HG03342 (cell line): ENCODE measurements at regions not wholly inside any gene's neighbourhood (a gene's known extent, or its start where the extent isn't known, plus 50 kb on each side); places are given as distances from the start of the nearest gene placed in this dataset.
A peak's percentile ranks its signal among the peaks of the same experiment; 100 is the strongest.
"Not testable (repeated sequence)": the region's sequence is repeated elsewhere in the genome, so short reads cannot be mapped to it uniquely, and the experiment has no call there.

Experiments
- ATAC-seq: cut with Tn5 transposase; IDR thresholded peaks from one replicate; pipeline ENCODE4 v1.9.1; 2021; ENCODE audit warnings: mild to moderate bottlenecking, moderate library complexity; ENCODE audit not compliant: unreplicated experiment

DNA sequence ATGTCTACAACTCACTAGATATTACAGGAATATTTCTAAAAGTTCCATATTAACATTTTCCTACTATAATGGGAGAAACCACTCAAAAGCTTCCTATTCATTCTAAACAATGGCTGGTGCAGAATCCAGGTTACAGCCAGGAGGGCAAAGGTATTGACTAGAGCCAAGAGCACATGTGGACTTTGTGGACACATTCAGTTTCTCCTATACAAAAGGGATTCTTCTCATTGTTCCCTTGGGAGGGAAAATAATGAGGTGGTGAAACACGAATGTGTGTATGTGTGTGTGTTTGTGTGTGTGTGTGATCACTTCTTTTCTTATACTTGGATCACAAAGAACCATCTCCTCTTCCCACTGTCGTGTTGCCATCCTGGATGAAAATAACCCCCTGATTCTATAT is 1000.0 kb downstream of the ADGRL2 start:
- ATAC-seq = no peak

DNA sequence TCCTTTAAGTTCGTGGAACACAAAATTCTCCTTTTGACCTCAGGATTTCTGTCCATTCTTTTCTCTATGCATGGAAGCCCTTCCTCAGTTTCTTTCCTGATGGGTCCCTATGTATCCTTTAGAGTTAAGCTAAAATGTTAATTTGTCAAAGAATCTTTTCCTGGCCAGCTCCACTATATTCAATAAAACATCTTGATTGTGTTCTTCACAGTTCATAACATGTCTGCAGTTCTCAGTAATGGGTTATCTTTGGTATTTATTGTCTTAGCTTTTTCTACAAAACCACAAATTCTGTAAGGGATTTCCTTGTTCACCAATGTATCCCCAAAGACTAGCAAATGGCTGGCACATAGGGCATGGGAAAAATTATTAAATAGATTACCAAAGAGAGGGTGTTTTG is 998.5 kb downstream of the ADGRL2 start:
- ATAC-seq = no peak

DNA sequence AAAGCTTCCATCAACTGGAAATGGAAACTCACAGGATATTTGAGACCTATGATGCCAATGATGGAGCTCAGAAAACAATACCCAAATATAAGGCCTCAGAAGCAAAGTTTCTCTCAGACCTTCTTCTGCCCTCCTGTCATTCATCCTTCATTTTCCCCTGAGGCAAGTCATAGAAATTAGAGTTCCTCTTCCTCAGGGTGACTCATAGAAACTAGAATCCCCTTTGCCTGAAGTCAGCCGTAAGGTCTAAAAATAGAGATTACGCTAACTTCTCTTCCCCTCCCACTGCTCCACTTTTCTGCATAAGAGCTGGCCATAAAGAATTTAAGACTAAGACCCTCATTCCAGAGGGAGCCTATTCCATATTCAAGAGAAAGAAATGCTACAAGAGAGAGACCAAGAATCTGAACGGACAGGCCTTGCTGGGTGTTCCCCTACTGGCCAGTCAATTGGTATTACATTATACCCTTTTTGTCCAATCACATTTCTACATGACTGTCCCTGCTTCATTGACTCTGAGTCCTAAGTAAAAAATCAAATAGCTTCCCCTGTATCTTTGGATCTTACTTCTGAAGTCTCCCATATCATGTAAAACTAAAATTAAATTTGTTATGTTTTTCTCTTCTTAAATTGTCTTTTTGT is 994.9 kb downstream of the ADGRL2 start:
- peak; percentile 66 for ATAC-seq

DNA sequence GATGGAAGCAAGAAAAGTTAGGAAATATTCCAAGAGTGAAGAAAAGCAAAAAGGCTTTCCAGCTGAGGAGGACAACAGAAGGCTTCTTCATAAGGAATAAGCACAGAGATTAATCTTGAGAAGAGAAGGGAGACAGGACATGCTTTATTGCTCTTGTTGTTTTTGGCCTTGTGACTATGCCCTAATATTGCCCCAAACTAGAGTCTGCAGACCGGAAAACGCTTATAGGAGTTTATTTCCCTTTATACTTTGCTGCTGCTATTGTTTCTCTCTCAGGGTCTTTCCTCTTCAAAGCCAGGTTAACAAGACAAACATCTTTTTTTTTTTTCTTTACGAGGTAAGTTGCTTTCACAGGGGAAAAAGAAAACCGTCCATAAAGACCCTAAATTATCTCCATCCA is 991.4 kb downstream of the ADGRL2 start:
- no peak for ATAC-seq

DNA sequence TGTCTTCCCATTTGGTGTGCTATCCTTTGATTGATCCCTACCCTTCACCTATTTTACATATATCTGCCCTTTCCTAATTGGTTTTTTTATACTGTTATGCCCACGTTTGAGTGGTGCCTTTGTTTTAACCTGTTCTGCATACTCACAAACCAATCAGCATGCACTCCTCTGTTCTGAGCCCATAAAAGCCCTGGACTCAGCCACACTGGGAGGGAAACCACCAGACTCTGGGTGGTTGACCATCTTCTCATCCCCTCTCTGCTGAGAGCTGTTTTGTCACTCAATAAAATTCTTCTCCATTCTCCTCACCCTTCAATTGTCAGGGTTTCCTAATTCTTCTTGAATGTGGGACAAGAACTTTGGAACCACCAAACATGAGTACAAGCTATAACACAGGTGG is 989.8 kb downstream of the ADGRL2 start:
- no peak for ATAC-seq

DNA sequence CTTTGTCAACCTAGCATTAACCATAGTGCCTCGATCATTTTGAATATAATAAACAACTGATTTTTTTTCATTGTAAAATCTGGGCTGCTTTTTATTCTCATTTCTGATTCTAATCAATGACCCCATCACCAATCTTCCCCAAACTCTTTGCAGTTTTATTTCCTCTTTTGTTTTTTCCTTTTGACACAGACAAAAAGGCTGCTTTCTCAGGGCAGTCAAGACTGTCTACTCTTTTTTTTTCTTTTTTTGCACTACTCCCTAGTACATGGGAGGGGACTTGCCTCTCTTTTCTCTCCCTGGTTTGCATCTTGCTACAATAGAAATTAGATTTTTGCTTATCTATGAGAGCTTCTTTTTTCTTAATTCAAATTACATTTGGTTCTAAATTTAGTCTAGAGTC is 987.9 kb downstream of the ADGRL2 start:
- no peak for ATAC-seq

DNA sequence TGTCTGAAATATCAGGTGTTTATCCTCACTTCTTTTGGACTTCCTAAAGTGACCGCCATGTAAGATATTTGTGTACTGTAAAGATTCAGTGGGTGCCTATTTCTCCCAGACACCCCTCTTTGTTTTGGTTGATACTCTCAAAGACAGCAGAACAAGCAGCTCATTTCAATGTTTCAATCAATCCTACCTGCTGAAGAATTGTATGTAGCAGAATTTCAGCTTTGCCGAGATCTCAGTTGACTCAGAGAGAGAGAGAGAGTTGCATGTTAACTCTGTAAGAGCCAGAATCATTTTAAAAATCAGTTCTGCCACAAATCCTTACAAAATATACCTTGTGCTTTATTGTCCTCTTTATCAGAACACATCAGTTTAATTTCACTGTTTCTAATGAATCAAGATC is 987.3 kb downstream of the ADGRL2 start:
- ATAC-seq = no peak

DNA sequence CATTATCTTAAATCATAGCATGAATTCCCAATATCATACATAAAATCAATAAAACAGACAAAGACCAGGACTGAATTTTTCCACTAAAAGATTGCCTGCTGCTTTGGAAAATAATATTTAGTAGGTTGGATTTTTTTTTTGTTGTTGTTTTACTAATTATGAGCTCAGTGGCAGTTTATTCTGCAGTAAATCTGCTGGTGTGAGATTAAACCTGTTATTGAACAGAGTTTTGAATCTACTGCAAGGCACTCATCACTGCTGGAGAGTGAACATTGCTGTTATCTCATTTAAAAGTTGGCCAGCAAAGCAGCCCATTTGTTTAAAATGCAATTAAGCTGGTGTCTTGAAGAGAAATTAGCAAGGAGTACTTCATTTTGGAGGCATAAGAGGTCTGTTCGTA is 986.1 kb downstream of the ADGRL2 start:
- ATAC-seq = no peak

DNA sequence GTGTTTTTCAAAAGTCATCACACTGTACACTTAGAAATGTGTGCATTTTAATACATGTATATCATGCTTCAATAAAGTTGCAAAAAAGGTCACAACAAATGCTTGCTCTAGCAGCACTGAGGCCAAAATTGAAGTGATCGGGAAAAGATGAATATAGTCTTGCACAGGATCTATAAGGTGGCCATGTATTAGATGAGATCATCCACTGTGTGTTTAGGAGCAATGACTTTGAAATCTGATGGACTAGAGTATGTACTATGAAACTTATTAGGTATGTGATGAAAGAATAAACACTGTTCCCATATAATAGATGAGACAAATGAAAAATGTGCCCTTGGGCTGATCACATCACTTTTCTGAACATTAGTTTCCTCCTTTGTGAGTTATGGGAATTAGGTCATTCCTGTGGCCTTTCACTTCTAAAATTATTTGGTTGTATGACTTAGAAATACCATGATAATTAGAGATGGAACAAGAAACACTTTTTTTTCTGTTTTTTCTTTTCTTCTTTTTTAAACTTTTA is 984.6 kb downstream of the ADGRL2 start:
- no peak for ATAC-seq

DNA sequence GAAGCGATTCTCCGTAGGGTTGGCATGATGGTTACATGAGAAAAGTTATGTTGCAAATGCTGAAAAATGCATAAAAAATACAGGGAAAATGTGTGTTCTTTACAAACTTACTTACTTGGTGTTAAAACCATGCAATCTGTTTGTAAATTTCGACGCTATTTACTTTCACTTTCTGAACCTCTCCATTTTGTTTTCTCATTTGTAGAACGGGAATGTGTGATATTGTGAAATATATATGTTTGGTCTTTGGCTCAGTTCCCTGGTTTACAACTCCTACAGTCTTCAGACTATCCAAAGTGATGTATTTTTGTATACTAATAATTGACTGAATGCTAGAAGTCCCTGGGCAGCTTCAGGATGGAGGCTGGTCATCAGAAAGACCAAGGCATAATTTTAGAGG is 982.3 kb downstream of the ADGRL2 start:
- ATAC-seq = no peak

DNA sequence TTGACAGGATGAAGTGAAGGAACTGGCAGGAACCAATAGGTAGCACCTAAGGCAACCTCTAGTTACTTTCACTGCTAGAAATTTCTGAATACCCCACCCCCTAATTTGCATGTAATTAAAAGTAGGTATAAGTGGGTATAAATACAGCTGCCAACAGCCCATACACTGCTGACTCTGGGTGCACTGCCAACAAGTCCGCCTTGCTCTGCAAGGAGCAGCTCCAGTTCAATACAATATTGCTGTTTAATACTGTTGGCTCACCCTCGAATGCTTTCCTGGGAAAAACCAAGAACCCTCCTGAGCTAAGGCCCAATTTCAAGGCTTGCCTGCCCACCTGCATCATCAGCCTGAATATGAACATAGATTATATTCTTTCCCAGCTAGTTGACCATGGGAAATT is 981.9 kb downstream of the ADGRL2 start:
- no peak for ATAC-seq

DNA sequence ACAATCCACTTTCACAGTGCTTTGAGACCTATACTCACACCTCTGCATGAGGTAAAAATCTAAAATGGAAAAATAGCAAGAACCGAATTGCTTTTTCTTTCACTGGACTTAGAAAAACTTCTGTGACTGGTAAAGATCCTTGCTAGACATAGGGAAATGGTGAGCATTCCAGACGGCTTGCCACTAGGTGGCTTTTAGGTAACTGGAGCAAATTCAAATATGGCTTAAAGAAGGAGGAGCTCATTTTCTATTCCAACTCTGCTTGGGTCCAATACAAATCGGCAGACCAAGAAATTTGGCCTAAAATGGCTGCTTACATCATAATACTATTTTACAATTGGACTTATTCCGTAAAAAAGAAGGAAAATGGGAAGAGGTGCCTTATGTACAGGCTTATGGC is 977.9 kb downstream of the ADGRL2 start:
- ATAC-seq = no peak

DNA sequence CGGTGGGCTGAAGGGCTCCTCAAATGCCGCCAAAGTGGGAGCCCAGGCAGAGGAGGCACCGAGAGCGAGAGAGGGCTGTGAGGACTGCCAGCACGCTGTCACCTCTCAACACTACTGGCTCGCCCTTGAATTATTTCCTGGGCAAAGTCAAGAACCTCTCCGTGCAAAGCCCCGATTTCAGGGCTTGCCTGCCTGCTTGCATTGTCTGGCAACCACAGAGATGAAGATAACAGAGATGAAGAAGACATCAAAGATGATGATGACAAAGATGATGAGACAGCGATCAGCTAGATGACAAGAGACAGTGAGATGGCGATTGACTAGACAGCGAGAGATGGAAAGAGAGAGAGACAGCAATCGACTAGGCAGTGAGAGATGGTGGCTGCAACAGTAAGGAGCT is 976.5 kb downstream of the ADGRL2 start:
- ATAC-seq = no peak

DNA sequence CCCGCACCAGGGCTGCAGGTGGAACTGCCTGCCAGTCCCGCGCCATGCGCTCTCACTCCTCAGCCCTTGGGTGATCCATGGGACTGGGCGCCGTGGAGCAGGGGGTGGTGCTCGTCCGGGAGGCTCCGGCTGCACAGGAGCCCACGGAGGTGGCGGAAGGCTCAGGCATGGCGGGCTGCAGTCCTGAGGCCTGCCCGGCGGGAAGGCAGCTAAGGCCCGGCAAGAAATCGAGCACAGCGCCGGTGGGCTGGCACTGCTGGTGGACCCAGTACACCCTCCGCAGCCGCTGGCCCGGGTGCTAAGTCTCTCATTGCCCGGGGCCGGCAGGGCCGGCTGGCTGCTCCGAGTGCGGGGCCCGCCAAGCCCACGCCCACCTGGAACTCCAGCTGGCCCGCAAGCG is 976.0 kb downstream of the ADGRL2 start:
- not testable (repeated sequence) for ATAC-seq

DNA sequence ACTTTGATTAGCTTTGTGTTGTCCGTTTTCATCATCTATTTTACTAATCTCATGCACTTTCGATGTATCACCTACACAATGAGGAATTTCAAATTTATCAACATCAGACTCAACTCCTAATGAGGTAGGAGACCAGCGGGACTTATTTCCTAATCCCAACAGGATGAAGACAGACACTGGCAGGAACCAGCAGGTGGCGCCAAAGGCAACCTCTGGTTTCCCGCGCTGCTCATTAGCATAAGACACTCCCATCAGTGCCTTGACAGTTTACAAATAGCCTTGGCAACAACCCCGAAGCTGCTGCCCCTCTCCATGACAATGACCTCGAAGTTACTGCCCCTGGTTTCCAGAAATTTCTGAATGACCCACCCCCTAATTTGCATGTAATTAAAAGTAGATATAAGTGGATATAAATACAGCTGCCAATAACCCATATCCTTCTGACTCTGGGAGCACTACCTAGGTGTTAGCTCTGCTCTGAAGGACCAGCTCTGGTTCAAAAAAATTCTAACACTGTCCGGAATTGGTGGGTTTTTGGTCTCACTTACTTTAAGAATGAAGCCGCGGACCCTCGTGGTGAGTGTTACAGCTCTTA is 974.8 kb downstream of the ADGRL2 start:
- ATAC-seq = no peak

DNA sequence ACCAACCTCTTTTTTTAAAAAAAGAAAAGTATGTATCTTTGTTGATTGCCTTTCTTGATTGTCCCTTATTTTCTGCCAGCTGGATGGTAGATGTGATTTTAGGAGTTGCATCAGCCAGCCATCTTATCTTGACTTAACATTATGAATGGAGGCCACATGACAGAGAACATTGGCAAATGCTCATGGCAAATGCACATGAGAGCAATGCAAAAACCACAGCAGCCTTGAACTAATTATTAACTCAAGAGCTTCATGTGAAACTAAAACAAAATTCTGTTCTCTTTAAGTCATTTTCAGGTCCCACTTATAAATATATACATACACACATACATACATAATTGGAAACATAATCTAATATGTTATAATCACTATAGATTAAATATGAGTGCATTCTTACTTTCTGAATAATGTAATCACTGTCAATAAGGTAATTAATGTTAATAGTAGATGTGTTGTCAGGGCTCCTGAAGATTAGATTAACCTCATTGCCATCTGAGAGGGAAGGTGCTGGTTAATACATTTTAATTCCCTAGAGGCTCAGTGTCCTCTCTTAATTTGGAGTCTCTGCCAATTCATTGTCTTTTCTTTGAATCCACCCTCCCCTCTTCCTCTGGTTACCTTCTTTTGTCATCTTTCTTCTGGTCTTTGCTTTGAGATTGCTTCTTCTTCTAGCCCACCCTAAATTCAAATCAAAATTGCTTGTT is 962.2 kb downstream of the ADGRL2 start:
- peak; percentile 61 for ATAC-seq

DNA sequence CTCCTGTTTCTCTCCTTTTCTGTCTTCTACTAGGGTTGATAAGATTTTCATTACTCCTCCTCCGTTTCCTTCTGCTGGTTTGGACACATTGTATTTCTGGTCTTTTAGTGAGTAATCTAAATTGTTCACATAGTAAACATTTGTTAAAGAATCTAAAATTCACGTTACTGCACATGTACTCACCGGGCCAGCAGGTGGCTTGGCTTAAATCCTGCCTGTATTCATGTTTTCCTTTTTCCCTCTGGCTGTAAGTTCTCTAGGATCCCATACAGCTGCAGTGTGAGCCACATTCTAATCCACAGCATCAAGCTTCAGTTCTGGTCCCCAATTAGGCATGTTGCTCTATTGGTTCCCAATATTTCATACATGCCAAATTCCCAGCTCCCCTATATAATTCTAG is 958.3 kb downstream of the ADGRL2 start:
- no peak for ATAC-seq

DNA sequence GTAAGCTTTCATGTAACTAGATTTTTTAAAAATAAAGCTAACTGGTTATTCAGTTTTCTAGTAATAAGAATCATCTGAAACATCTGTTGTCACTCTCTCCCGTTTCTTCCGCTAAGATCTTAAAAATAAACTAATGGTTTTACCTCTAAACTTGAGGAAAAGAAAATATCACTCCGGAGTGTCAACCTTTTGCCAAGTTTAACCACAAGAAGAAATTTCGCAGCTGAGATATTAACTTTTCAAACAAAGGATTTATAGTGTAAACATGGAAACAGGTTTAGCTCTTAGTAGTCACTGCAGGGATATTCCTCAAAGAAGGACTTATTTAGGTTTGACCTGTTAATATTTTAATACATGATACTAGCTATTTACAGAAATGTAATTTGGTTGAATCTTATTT is 954.9 kb downstream of the ADGRL2 start:
- ATAC-seq = no peak

DNA sequence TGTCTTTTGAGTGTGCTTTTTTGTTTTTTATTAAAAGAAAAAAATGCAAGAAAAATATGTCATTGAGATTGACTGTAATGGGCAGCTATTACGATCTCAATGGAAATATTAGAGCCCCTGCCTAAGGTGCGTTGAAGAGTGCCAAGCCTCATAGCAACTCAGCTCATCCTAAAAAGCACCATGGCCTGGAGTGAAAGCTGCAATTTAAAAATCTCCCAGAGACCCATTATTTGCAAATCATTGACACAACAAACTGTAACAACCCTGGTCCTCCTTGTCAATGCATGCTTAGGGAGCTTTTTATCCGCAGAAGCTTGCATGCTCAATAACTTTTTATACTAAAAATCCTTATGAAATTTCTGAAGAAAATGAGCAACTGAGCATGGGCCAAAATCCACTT is 954.5 kb downstream of the ADGRL2 start:
- no peak for ATAC-seq

DNA sequence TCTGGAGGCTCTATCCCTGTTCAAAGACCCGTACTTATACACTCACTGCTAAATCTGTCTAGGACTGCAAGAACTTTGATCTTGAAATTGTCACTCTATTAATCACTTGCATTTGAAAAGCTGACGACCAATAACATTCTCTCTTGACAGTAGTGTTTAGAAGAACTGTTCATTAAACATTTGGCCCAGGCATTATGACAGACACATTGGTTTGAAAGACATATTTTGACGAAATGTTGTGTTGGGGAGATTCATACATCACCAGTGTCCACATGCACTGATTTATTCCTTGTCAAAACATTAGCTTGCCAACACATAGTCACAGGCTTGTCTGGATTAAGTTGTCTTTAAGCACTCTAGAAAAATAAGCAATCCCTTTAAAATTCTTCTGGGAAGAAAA is 951.3 kb downstream of the ADGRL2 start:
- no peak for ATAC-seq

DNA sequence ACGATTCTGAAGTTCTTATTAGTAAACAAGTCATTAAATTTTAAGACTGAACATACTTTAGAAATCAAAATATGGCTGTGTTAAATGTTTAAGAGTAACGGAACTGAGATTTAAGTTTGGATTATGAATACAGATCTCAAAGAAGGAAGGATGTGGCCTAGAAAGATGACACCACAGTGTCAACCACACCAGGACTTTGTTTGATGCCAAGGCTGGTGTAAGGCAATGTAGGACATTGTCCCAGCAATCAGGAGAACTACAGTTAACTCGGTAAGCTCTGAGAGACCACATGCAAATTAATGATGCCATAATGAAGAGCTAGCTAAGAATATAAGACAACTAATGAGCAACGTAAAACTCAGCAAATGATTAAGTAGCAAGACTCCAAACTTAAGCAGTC is 932.9 kb downstream of the ADGRL2 start:
- no peak for ATAC-seq

DNA sequence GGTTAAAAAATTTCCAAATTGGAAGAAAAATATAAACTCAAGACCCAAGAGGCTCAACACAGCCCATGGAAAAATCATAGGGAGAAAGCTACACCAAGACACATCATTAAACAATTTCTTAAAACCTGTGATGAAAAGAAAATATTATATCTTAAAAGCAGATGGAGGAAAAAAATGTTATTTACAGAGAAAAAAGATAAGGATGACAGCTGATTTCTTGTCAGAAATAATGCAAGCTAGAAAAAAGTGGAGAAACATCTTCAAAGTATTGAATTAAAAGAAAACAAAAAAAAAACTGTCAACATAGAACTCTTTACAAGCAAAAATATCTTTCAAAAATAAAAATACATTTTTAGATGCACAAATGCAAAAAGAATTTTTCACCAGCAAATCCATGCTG is 930.5 kb downstream of the ADGRL2 start:
- no peak for ATAC-seq
